Muscle of leg (tissue), 3 donors: ENCODE measurements at regions not wholly inside any gene's neighbourhood (a gene's known extent, or its start where the extent isn't known, plus 50 kb on each side); places are given as distances from the start of the nearest gene placed in this dataset.

Source experiments
- DNase-seq: peaks from one replicate; pipeline ENCODE4 v3.0.0; 2013
- H3K27ac ChIP-seq: one replicate; pipeline ENCODE4 v1.5.1; 2013; ENCODE audit warnings: mild to moderate bottlenecking, low read length, control low read depth
- H3K27me3 ChIP-seq: one replicate; pipeline ENCODE4 v1.6.1; 2013; ENCODE audit warnings: low read length; ENCODE audit not compliant: control insufficient read depth, insufficient read depth
- H3K36me3 ChIP-seq: one replicate; pipeline ENCODE4 v1.6.1; 2013; ENCODE audit warnings: low read length; ENCODE audit not compliant: control insufficient read depth, insufficient read depth
- H3K4me1 ChIP-seq: one replicate; pipeline ENCODE4 v1.6.1; 2013; ENCODE audit warnings: low read length; ENCODE audit not compliant: control insufficient read depth, insufficient read depth
- H3K4me3 ChIP-seq: one replicate; pipeline ENCODE4 v1.5.1; 2013; ENCODE audit warnings: low read length, control low read depth
- H3K9me3 ChIP-seq: replicated peaks from 2 replicates; pipeline ENCODE4 v1.6.1; 2013; ENCODE audit warnings: low read depth, low read length; ENCODE audit not compliant: control insufficient read depth
- WGBS: methylation state at CpG from one replicate; pipeline ENCODE4 v1.1.5; 2013; ENCODE audit warnings: missing lambda C conversion rate; ENCODE audit not compliant: insufficient coverage; 5-methylcytosine and 5-hydroxymethylcytosine counted together

- peaks cover 8% of the 10 kb centered on the region for H3K9me3 ChIP-seq
- H3K27ac ChIP-seq: peak overlapping the region; percentile 35
- H3K4me1 ChIP-seq: peaks cover 22% of the 10 kb centered on the region
- 40% methylated on average over 1 of the region's 5 CpGs for WGBS
- no peak for DNase-seq
- no peaks in the 10 kb centered on the region for H3K36me3 ChIP-seq
- H3K27me3 ChIP-seq: no peaks in the 10 kb centered on the region
- no peak overlapping the region for H3K4me3 ChIP-seq
These were observed 152.2 kb downstream of the ADAMTS15 start for GRCh38 chr11:130600616-130601015.

GRCh38 chr11:130601141-130601540 lies 152.7 kb downstream of the ADAMTS15 start:
- peak; percentile 86 for DNase-seq
- WGBS: 11% methylated on average over 7 of the region's 8 CpGs
- H3K27ac ChIP-seq: peak overlapping the region; percentile 53

GRCh38 chr11:130601764-130602460 lies 153.5 kb downstream of the ADAMTS15 start:
- H3K4me3 ChIP-seq: no peak overlapping the region
- H3K4me1 ChIP-seq: peaks cover 30% of the 10 kb centered on the region
- peaks cover 8% of the 10 kb centered on the region for H3K9me3 ChIP-seq
- WGBS: 86% methylated on average over 14 of the region's 16 CpGs
- H3K27me3 ChIP-seq: no peaks in the 10 kb centered on the region
- DNase-seq: no peak
- no peak overlapping the region for H3K27ac ChIP-seq
- no peaks in the 10 kb centered on the region for H3K36me3 ChIP-seq

More at GRCh38 chr11:130601141-130601540, 152.7 kb downstream of the ADAMTS15 start:
- Histone ChIP-seq H3K4me3 (no peak overlapping the region), H3K36me3 (no peaks in the 10 kb centered on the region), H3K9me3 (peaks cover 8% of the 10 kb centered on the region), H3K4me1 (peaks cover 22% of the 10 kb centered on the region), H3K27me3 (no peaks in the 10 kb centered on the region)

- 68% methylated on average over 8 of the region's 12 CpGs for WGBS
These were observed 154.3 kb downstream of the ADAMTS15 start for GRCh38 chr11:130602641-130603334.

GRCh38 chr11:130603335-130603906 lies 155.0 kb downstream of the ADAMTS15 start:
- no peak overlapping the region for H3K27ac ChIP-seq

More at GRCh38 chr11:130602641-130603334, 154.3 kb downstream of the ADAMTS15 start:
- Histone ChIP-seq H3K27ac (no peak overlapping the region), H3K36me3 (no peaks in the 10 kb centered on the region), H3K4me3 (no peak overlapping the region), H3K27me3 (no peaks in the 10 kb centered on the region), H3K9me3 (peaks cover 8% of the 10 kb centered on the region), H3K4me1 (peaks cover 38% of the 10 kb centered on the region)
- DNase-seq: no peak

GRCh38 chr11:130604606-130605005 lies 156.2 kb downstream of the ADAMTS15 start:
- DNase-seq: no peak

More at GRCh38 chr11:130603335-130603906, 155.0 kb downstream of the ADAMTS15 start:
- H3K27me3 ChIP-seq: no peaks in the 10 kb centered on the region
- peaks cover 38% of the 10 kb centered on the region for H3K4me1 ChIP-seq
- H3K4me3 ChIP-seq: no peak overlapping the region
- 88% methylated on average over 5 of the region's 7 CpGs for WGBS
- peaks cover 8% of the 10 kb centered on the region for H3K9me3 ChIP-seq
- DNase-seq: no peak
- H3K36me3 ChIP-seq: no peaks in the 10 kb centered on the region

GRCh38 chr11:130606178-130606577 lies 157.7 kb downstream of the ADAMTS15 start:
- Histone ChIP-seq H3K4me1 (peaks cover 43% of the 10 kb centered on the region), H3K9me3 (peaks cover 6% of the 10 kb centered on the region), H3K36me3 (no peaks in the 10 kb centered on the region), H3K27ac (no peak overlapping the region), H3K4me3 (no peak overlapping the region), H3K27me3 (peaks cover 2% of the 10 kb centered on the region)
- no peak for DNase-seq
- WGBS: 83% methylated on average over 2 of the region's 4 CpGs

More at GRCh38 chr11:130604606-130605005, 156.2 kb downstream of the ADAMTS15 start:
- 78% methylated on average over 1 of the region's 1 CpG for WGBS
- Histone ChIP-seq H3K4me3 (no peak overlapping the region), H3K4me1 (peaks cover 39% of the 10 kb centered on the region), H3K27ac (no peak overlapping the region), H3K27me3 (no peaks in the 10 kb centered on the region), H3K9me3 (peaks cover 8% of the 10 kb centered on the region), H3K36me3 (no peaks in the 10 kb centered on the region)

- 36% methylated on average over 8 of the region's 10 CpGs for WGBS
- Histone ChIP-seq H3K27ac (no peak overlapping the region), H3K4me3 (no peak overlapping the region), H3K27me3 (peaks cover 2% of the 10 kb centered on the region), H3K9me3 (no peaks in the 10 kb centered on the region), H3K4me1 (peaks cover 35% of the 10 kb centered on the region), H3K36me3 (no peaks in the 10 kb centered on the region)
- peak; percentile 59 for DNase-seq
These were observed 158.5 kb downstream of the ADAMTS15 start for GRCh38 chr11:130606781-130607511.

- no peaks in the 10 kb centered on the region for H3K36me3 ChIP-seq
- no peaks in the 10 kb centered on the region for H3K9me3 ChIP-seq
- H3K27me3 ChIP-seq: peaks cover 2% of the 10 kb centered on the region
- no peak for DNase-seq
- peaks cover 31% of the 10 kb centered on the region for H3K4me1 ChIP-seq
- no peak overlapping the region for H3K27ac ChIP-seq
- 83% methylated on average over 5 of the region's 8 CpGs for WGBS
- no peak overlapping the region for H3K4me3 ChIP-seq
These were observed 159.8 kb downstream of the ADAMTS15 start for GRCh38 chr11:130608287-130608686.
